ENCODE measurements at regions not wholly inside any gene's neighbourhood (a gene's known extent, or its start where the extent isn't known, plus 50 kb on each side); places are given as distances from the start of the nearest gene placed in this dataset.

- 0 out of 2 replicates have a peak, but pooled peaks cover 4% of the 10 kb centered on the region for H3K4me1 ChIP-seq (ENCODE audit: insufficient read depth)
- no peak overlapping the region for H3K4me2 ChIP-seq
- no peaks in the 10 kb centered on the region for H4K20me1 ChIP-seq (replicated peaks; ENCODE audit: insufficient read depth)
- Mint-ChIP-seq H3K27ac (no peak overlapping the region), H3K4me3 (no peak overlapping the region), H3K27me3 (ENCODE audit: insufficient read depth, low read depth, poor library complexity) (no peaks in the 10 kb centered on the region), H3K9me3 (no peaks in the 10 kb centered on the region), H3K36me3 (ENCODE audit: low read depth) (no peaks in the 10 kb centered on the region), H3K4me1 (peaks cover 13% of the 10 kb centered on the region; the same call in 2 of the 3 replicates)
- no peak overlapping the region for H3K4me3 ChIP-seq
- no peaks in the 10 kb centered on the region for H3K27me3 ChIP-seq (ENCODE audit: insufficient read depth)
- H3K36me3 ChIP-seq (ENCODE audit: insufficient read depth) = no peaks in the 10 kb centered on the region
- no peaks in the 10 kb centered on the region for H3K79me2 ChIP-seq (replicated peaks; ENCODE audit: insufficient read depth)
- no peak for DNase-seq (ENCODE audit: low spot score)
- ATAC-seq = no peak
- H3F3A ChIP-seq (replicated peaks; ENCODE audit: low read depth) = no peaks in the 10 kb centered on the region
- no peak overlapping the region for H3K27ac ChIP-seq (ENCODE audit: low read depth)
- H3K9me2 ChIP-seq (ENCODE audit: insufficient read depth) = no peaks in the 10 kb centered on the region
- no peak overlapping the region for H2AFZ ChIP-seq
- TF ChIP-seq JUNB (IDR thresholded peaks at IDR 0.05; ENCODE audit: unreplicated experiment) (no peak), ETS1 (IDR thresholded peaks at IDR 0.05) (no peak), CTCF (conservative IDR thresholded peaks at IDR 0.05; ENCODE audit: low read depth in 2 of 2) (no peak), EZH2phosphoT487 (IDR thresholded peaks at IDR 0.05; ENCODE audit: unreplicated experiment) (no peak), ZNF462 (CRISPR knock-in tag; IDR thresholded peaks at IDR 0.05) (no peak), ZNF331 (CRISPR knock-in tag; IDR thresholded peaks at IDR 0.05; ENCODE audit: low read depth) (no peak), STAT1 (IDR thresholded peaks at IDR 0.05; ENCODE audit: unreplicated experiment) (no peak), EZH2 (IDR thresholded peaks at IDR 0.05; ENCODE audit: low read depth, unreplicated experiment) (no peak)
These were observed 816.0 kb upstream of the GYPC start for GRCh38 chr2:125839945-125840344.
